Kidney (tissue), 13 donors: ENCODE measurements at regions not wholly inside any gene's neighbourhood (a gene's known extent, or its start where the extent isn't known, plus 50 kb on each side); places are given as distances from the start of the nearest gene placed in this dataset.

ENCODE experiments used
- DNase-seq, 5 donors: peaks; one replicate each; pipeline ENCODE4 v3.0.0-alpha.2; 2013 to 2020
- FAIRE-seq: peaks from 2 replicates; lab custom pipeline; 2012; peaks lifted over from hg19 to GRCh38; lab: Jason Lieb, UNC
- H3K27ac ChIP-seq, 2 donors: one replicate each; pipeline ENCODE4 v1.7.0; 2013; ENCODE audit warnings: low read depth in 2 of 2, low read length in 2 of 2, inconsistent platforms in 1 of 2
- H3K27me3 ChIP-seq: one replicate; pipeline ENCODE4 v1.7.1; 2013; ENCODE audit warnings: low read length, inconsistent platforms; ENCODE audit not compliant: control insufficient read depth, insufficient read depth
- H3K36me3 ChIP-seq, 3 donors: one replicate each; pipeline versions ENCODE4 v1.7.0 to v1.7.1; 2013; ENCODE audit warnings: low read length in 3 of 3, control low read depth in 1 of 3, inconsistent platforms in 1 of 3; ENCODE audit not compliant: insufficient read depth in 3 of 3, control insufficient read depth in 2 of 3
- H3K4me1 ChIP-seq, 3 donors: one replicate each; pipeline versions ENCODE4 v1.7.0 to v1.7.1; 2013; ENCODE audit warnings: low read length in 3 of 3, inconsistent platforms in 1 of 3, low read depth in 1 of 3; ENCODE audit not compliant: control insufficient read depth in 2 of 3, insufficient read depth in 2 of 3
- H3K4me3 ChIP-seq, 3 donors: one replicate each; pipeline versions ENCODE4 v1.7.0 to v1.8.1; 2013; ENCODE audit warnings: low read length in 3 of 3, control low read depth in 1 of 3, inconsistent platforms in 1 of 3
- H3K9ac ChIP-seq, 3 donors: one replicate each; pipeline versions ENCODE4 v1.7.0 to v1.7.1; 2013; ENCODE audit warnings: low read length in 3 of 3, control low read depth in 1 of 3, inconsistent platforms in 1 of 3
- H3K9me3 ChIP-seq, 3 donors: one replicate each; pipeline versions ENCODE4 v1.7.0 to v1.7.1; 2013; ENCODE audit warnings: low read length in 3 of 3, control low read depth in 1 of 3, inconsistent platforms in 1 of 3; ENCODE audit not compliant: control insufficient read depth in 2 of 3, insufficient read depth in 1 of 3
- CTCF ChIP-seq: IDR thresholded peaks from 3 replicates; pipeline ENCODE4 v1.5.1; 2012; ENCODE audit warnings: mild to moderate bottlenecking, moderate library complexity, borderline replicate concordance; ENCODE audit not compliant: insufficient read depth; ENCODE audit errors: extremely low read depth
- intact Hi-C: fragments of 100-400 bp; cut with DNase I; formaldehyde crosslinking; loops from one replicate; pipeline ENCODE4 v1.11.1; 2022
- donor health status: control.
- donor health status: control.
- donor health status: control.
- donor health status: control.
- donor health status: control.
- donor health status: DM: yes; HTN: yes; CAD: no.
- donor health status: Normal renal cell carcinoma (clear cell type).

- no peaks in the 10 kb centered on the region for H3K27me3 ChIP-seq
- FAIRE-seq (no peak), DNase-seq (no peak)
- TF ChIP-seq CTCF, result no peak
- no peaks in the 10 kb centered on the region for H3K4me1 ChIP-seq
- no peak overlapping the region for H3K27ac ChIP-seq
- H3K9ac ChIP-seq, result no peak overlapping the region
- no peaks in the 10 kb centered on the region for H3K36me3 ChIP-seq
- intact Hi-C loops, result no loop called here
- no peak overlapping the region for H3K4me3 ChIP-seq
- peaks cover 0 to 6% (median 0%) of the 10 kb centered on the region in 3 donors for H3K9me3 ChIP-seq
Measured at GRCh38 chr15:96564546-96564945, 234.0 kb downstream of the NR2F2 start.

GRCh38 chr15:96565266-96565665 is 234.8 kb downstream of the NR2F2 start:
- no peak overlapping the region for H3K4me3 ChIP-seq
- peaks cover 0 to 6% (median 0%) of the 10 kb centered on the region in 3 donors for H3K9me3 ChIP-seq
- no peaks in the 10 kb centered on the region for H3K27me3 ChIP-seq
- H3K9ac ChIP-seq, result no peak overlapping the region
- H3K4me1 ChIP-seq, result no peaks in the 10 kb centered on the region
- no peaks in the 10 kb centered on the region for H3K36me3 ChIP-seq
- no peak for DNase-seq
- no peak overlapping the region for H3K27ac ChIP-seq
- no peak for FAIRE-seq
- no peak for TF ChIP-seq CTCF
- intact Hi-C loops, result no loop called here

- H3K27me3 ChIP-seq, result no peaks in the 10 kb centered on the region
- intact Hi-C loops, result no loop called here
- no peaks in the 10 kb centered on the region for H3K9me3 ChIP-seq
- no peak overlapping the region for H3K27ac ChIP-seq
- no peak for TF ChIP-seq CTCF
- no peaks in the 10 kb centered on the region for H3K4me1 ChIP-seq
- DNase-seq (no peak), FAIRE-seq (no peak)
- H3K9ac ChIP-seq, result no peak overlapping the region
- H3K4me3 ChIP-seq, result no peak overlapping the region
- H3K36me3 ChIP-seq, result no peaks in the 10 kb centered on the region
Measured at GRCh38 chr15:96574782-96575181, 244.3 kb downstream of the NR2F2 start.

- DNase-seq (peak in 1 of 5 donors; percentile 37), FAIRE-seq (no peak)
- no peak overlapping the region for H3K9ac ChIP-seq
- no peaks in the 10 kb centered on the region for H3K4me1 ChIP-seq
- no peaks in the 10 kb centered on the region for H3K27me3 ChIP-seq
- TF ChIP-seq CTCF, result no peak
- intact Hi-C loops, result no loop called here
- H3K4me3 ChIP-seq, result no peak overlapping the region
- H3K36me3 ChIP-seq, result no peaks in the 10 kb centered on the region
- H3K9me3 ChIP-seq, result no peaks in the 10 kb centered on the region
- no peak overlapping the region for H3K27ac ChIP-seq
Measured at GRCh38 chr15:96576596-96576995, 246.1 kb downstream of the NR2F2 start.
